MM.1S (cell line): ENCODE measurements at regions not wholly inside any gene's neighbourhood (a gene's known extent, or its start where the extent isn't known, plus 50 kb on each side); places are given as distances from the start of the nearest gene placed in this dataset.

ENCODE experiments used
- CTCF ChIP-seq: fragments of 300-600 bp; sonication (generic); IDR thresholded peaks from 2 replicates; pipeline ENCODE4 v1.5.1; 2016; ENCODE audit warnings: antibody characterized with exemption, low read length, mixed read lengths
- EZH2phosphoT487 ChIP-seq: fragments of 300-600 bp; sonication (generic); IDR thresholded peaks from 2 replicates; pipeline ENCODE4 v1.6.1; 2018; ENCODE audit warnings: antibody characterized with exemption, low read length

- no peak for TF ChIP-seq CTCF
- TF ChIP-seq EZH2phosphoT487 = no peak
Observed at GRCh38 chr17:51422634-51423033, 162.3 kb downstream of the UTP18 start.
